Panc1 (cell line): ENCODE measurements at regions not wholly inside any gene's neighbourhood (a gene's known extent, or its start where the extent isn't known, plus 50 kb on each side); places are given as distances from the start of the nearest gene placed in this dataset.

Experiments
- ATAC-seq: fragments of 200-7000 bp; cut with Tn5 transposase; 2 replicates; pipeline ENCODE4 v1.9.1; 2020; ENCODE audit warnings: mild to moderate bottlenecking, moderate library complexity
- BruUV-seq: library from RNA; stranded (reverse); fragments of 400-500 nt; replicated peaks from 2 replicates; lab custom pipeline; 2021; lab: Mats Ljungman, UMichigan
- CTCF ChIA-PET: fragments of 300-600 bp; sonication (Branson Sonifier 250); formaldehyde crosslinking; loops from one replicate; lab custom pipeline; 2022; ENCODE audit warnings: antibody characterized with exemption; lab: Charles Lee
- POLR2A ChIA-PET: fragments of 300-600 bp; sonication (Branson Sonifier 250); formaldehyde crosslinking; loops from one replicate; lab custom pipeline; 2022; ENCODE audit warnings: antibody characterized with exemption; lab: Charles Lee
- DNase-seq: peaks from one replicate; pipeline ENCODE4 v3.0.0-alpha.2; 2010; ENCODE audit warnings: low read depth, low spot score
- H3K27ac ChIP-seq: 2 replicates; pipeline ENCODE4 v1.5.1; 2011; ENCODE audit warnings: mild to moderate bottlenecking, low read length, inconsistent platforms
- H3K27me3 ChIP-seq: fragments of 200-500 bp; sonication (Bioruptor generic); 2 replicates; pipeline ENCODE4 v1.6.0; 2014; ENCODE audit warnings: low read length, inconsistent platforms; ENCODE audit not compliant: control insufficient read depth, insufficient read depth
- H3K36me3 ChIP-seq: fragments of 200-500 bp; sonication (Bioruptor generic); 2 replicates; pipeline ENCODE4 v1.5.1; 2014; ENCODE audit warnings: inconsistent platforms, mild to moderate bottlenecking, low read length, moderate library complexity; ENCODE audit not compliant: control insufficient read depth, insufficient read depth
- H3K4me1 ChIP-seq: 2 replicates; pipeline ENCODE4 v1.5.1; 2011; ENCODE audit warnings: inconsistent platforms, mild to moderate bottlenecking, low read length, moderate library complexity; ENCODE audit not compliant: control insufficient read depth, insufficient read depth
- H3K4me3 ChIP-seq, 2 experiments: 2 replicates each; pipeline ENCODE4 v1.5.1; 2011 to 2012; ENCODE audit warnings: low read depth in 2 of 2, low read length in 2 of 2, mild to moderate bottlenecking in 2 of 2, inconsistent platforms in 1 of 2, moderate library complexity in 1 of 2
- H3K9me3 ChIP-seq: fragments of 200-500 bp; sonication (Bioruptor generic); 2 replicates; pipeline ENCODE4 v1.5.1; 2014; ENCODE audit warnings: low read depth, mild to moderate bottlenecking, inconsistent platforms, low read length, moderate library complexity; ENCODE audit not compliant: control insufficient read depth, insufficient read depth
- CTCF ChIP-seq: fragments of 450-650 bp; IDR thresholded peaks from 2 replicates; pipeline ENCODE4 v1.5.1; 2017; ENCODE audit warnings: mild to moderate bottlenecking
- POLR2AphosphoS5 ChIP-seq: IDR thresholded peaks from 2 replicates; pipeline ENCODE4 v1.6.1; 2012; ENCODE audit warnings: mild to moderate bottlenecking, low read depth, low read length, moderate library complexity
- REST ChIP-seq, 2 experiments: IDR thresholded peaks; 2 replicates each; pipeline ENCODE4 v1.6.1; 2011 to 2012; ENCODE audit warnings: low read depth in 2 of 2, control low read depth in 1 of 2, low read length in 1 of 2, mild to moderate bottlenecking in 1 of 2, moderate library complexity in 1 of 2; ENCODE audit not compliant: insufficient read depth in 1 of 2
- SIN3A ChIP-seq: IDR thresholded peaks from 2 replicates; pipeline ENCODE4 v1.6.1; 2012; ENCODE audit warnings: low read depth, mild to moderate bottlenecking, low read length, moderate library complexity, borderline replicate concordance; ENCODE audit not compliant: insufficient read depth
- TCF7L2 ChIP-seq: IDR thresholded peaks from 2 replicates; pipeline ENCODE4 v1.6.1; 2011; ENCODE audit warnings: mild to moderate bottlenecking, low read depth, low read length, inconsistent platforms
- in situ Hi-C: cut with HindIII; loops from 2 replicates; pipeline ENCODE4 v1.10.0; 2016; ENCODE audit warnings: low sequenced_read_pairs, low pct_unique_long_range_greater_than_20kb
- intact Hi-C: fragments of 100-400 bp; cut with micrococcal nuclease; formaldehyde crosslinking; loops from one replicate; pipeline ENCODE4 v1.10.0; 2022; ENCODE audit not compliant: unreplicated experiment

- BruUV-seq: no TSS peak
- Histone ChIP-seq H3K27ac (no peak overlapping the region), H3K4me3 (no peak overlapping the region), H3K4me1 (no peaks in the 10 kb centered on the region), H3K9me3 (no peaks in the 10 kb centered on the region), H3K36me3 (no peaks in the 10 kb centered on the region), H3K27me3 (peaks cover 27% of the 10 kb centered on the region)
- POLR2A ChIA-PET: no interaction called here
- TF ChIP-seq REST (IDR thresholded peaks at IDR 0.05; ENCODE audit: insufficient read depth in 1 of 2, low read depth in 2 of 2, low read length in 1 of 2) (no peak), CTCF (no peak), POLR2AphosphoS5 (no peak), TCF7L2 (no peak), SIN3A (no peak)
- CTCF ChIA-PET: no interaction called here
- no peak for ATAC-seq
- no peak for DNase-seq
- in situ Hi-C loops (no loop called here), intact Hi-C loops (loop anchor here (5.0 to 10.0 kb wide), 4 partner anchors 148 to 1636 kb away; no protein-coding TSS in a partner anchor)
Measured at GRCh38 chr1:219810451-219810850, 117.9 kb downstream of the SLC30A10 start.

- DNase-seq (no peak), ATAC-seq (no peak)
- in situ Hi-C loops: no loop called here
- Histone ChIP-seq H3K36me3 (no peaks in the 10 kb centered on the region), H3K4me3 (no peak overlapping the region), H3K9me3 (no peaks in the 10 kb centered on the region), H3K4me1 (no peaks in the 10 kb centered on the region), H3K27me3 (peaks cover 15% of the 10 kb centered on the region), H3K27ac (no peak overlapping the region)
- POLR2A ChIA-PET: no interaction called here
- no peak for TF ChIP-seq CTCF
- intact Hi-C loops: no loop called here
- BruUV-seq: no TSS peak
- CTCF ChIA-PET: no interaction called here
Measured at GRCh38 chr1:219808790-219809189, 119.6 kb downstream of the SLC30A10 start.

- intact Hi-C loops: no loop called here
- H3K27me3 ChIP-seq: no peaks in the 10 kb centered on the region; the same call in 1 of the 2 replicates
- no peaks in the 10 kb centered on the region for H3K36me3 ChIP-seq
- no peak overlapping the region for H3K27ac ChIP-seq
- TF ChIP-seq TCF7L2: no peak
- TF ChIP-seq REST (IDR thresholded peaks at IDR 0.05; ENCODE audit: insufficient read depth in 1 of 2, low read depth in 2 of 2, low read length in 1 of 2): no peak
- no peak for TF ChIP-seq CTCF
- no peak for TF ChIP-seq POLR2AphosphoS5
- no peak for TF ChIP-seq SIN3A
- no peaks in the 10 kb centered on the region for H3K9me3 ChIP-seq
- POLR2A ChIA-PET: no interaction called here
- DNase-seq (no peak), ATAC-seq (no peak)
- in situ Hi-C loops: no loop called here
- H3K4me3 ChIP-seq: no peak overlapping the region
- H3K4me1 ChIP-seq: no peaks in the 10 kb centered on the region
- BruUV-seq: no TSS peak
- CTCF ChIA-PET: no interaction called here
Measured at GRCh38 chr1:219806642-219807041, 121.7 kb downstream of the SLC30A10 start.
